IMR-90 (cell line): ENCODE measurements at regions not wholly inside any gene's neighbourhood (a gene's known extent, or its start where the extent isn't known, plus 50 kb on each side); places are given as distances from the start of the nearest gene placed in this dataset.

Source experiments
- CTCF ChIP-seq: conservative IDR thresholded peaks from 2 replicates; pipeline ENCODE4 v1.5.1; 2012; ENCODE audit warnings: mild to moderate bottlenecking, low read depth, low read length, improper control_type of control experiment
- MAFK ChIP-seq: IDR thresholded peaks from 2 replicates; pipeline ENCODE4 v1.6.1; 2012; ENCODE audit warnings: low read depth, low read length, improper control_type of control experiment
- MXI1 ChIP-seq: IDR thresholded peaks from 2 replicates; pipeline ENCODE4 v1.6.1; 2012; ENCODE audit warnings: low read depth, mild to moderate bottlenecking, low read length, moderate library complexity, borderline replicate concordance
- NFE2L2 ChIP-seq: fragments of 150-350 bp; IDR thresholded peaks from 2 replicates; pipeline ENCODE4 v1.6.1; 2016; ENCODE audit warnings: low read depth, mild to moderate bottlenecking, low read length
- POLR2A ChIP-seq: IDR thresholded peaks from 2 replicates; pipeline ENCODE4 v1.6.1; 2012; ENCODE audit warnings: mild to moderate bottlenecking, low read depth, low read length
- TF ChIP-seq, protein P1 (sequence below): fragments of 150-350 bp; IDR thresholded peaks from 2 replicates; pipeline ENCODE4 v1.6.1; 2017; ENCODE audit warnings: mild to moderate bottlenecking, antibody characterized with exemption, low read length, low read depth

DNA sequence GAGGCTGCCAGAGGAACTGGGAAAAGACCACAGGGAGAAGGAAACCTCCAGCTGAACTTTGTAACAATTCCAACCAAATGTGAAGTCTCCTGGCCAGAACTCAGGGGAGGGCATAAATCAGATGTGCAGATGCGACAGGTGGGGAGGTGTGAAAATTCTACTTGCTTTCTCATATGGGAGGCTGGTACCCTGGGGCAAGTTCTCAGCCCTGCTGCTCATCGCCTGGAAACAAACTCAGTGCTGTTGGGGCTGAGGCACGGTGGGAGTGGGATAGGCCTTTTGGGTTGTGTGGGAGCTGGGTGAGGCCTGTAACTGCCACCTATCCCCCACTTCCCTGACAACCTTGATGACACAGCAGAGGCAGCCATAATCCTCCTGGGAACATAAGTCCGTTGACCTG lies 179.6 kb downstream of the ASB1 start:
- TF ChIP-seq NFE2L2 (no peak), MXI1 (no peak), CTCF (no peak), POLR2A (no peak), MAFK (no peak)
- TF ChIP-seq, protein P1, sequence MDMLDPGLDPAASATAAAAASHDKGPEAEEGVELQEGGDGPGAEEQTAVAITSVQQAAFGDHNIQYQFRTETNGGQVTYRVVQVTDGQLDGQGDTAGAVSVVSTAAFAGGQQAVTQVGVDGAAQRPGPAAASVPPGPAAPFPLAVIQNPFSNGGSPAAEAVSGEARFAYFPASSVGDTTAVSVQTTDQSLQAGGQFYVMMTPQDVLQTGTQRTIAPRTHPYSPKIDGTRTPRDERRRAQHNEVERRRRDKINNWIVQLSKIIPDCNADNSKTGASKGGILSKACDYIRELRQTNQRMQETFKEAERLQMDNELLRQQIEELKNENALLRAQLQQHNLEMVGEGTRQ = no peak
